Liver (tissue), 7 donors: ENCODE measurements at regions not wholly inside any gene's neighbourhood (a gene's known extent, or its start where the extent isn't known, plus 50 kb on each side); places are given as distances from the start of the nearest gene placed in this dataset.

ENCODE experiments used
- DNase-seq: peaks from one replicate; pipeline ENCODE4 v3.0.0-alpha.2; 2017; ENCODE audit warnings: low spot score
- H3K27ac ChIP-seq, 2 donors: one replicate each; pipeline ENCODE4 v1.7.0; 2013; ENCODE audit warnings: inconsistent platforms in 2 of 2, low read length in 2 of 2, control low read depth in 1 of 2, low read depth in 1 of 2, mild to moderate bottlenecking in 1 of 2
- H3K27me3 ChIP-seq, 4 donors: one replicate each; pipeline versions ENCODE4 v1.6.1 to v1.7.0; 2013; ENCODE audit warnings: low read length in 3 of 4, inconsistent platforms in 1 of 4, mild to moderate bottlenecking in 1 of 4, moderate library complexity in 1 of 4; ENCODE audit not compliant: control insufficient read depth in 4 of 4, insufficient read depth in 4 of 4
- H3K36me3 ChIP-seq, 4 donors: one replicate each; pipeline versions ENCODE4 v1.6.1 to v1.7.0; 2013; ENCODE audit warnings: low read length in 3 of 4, mild to moderate bottlenecking in 3 of 4, low read depth in 1 of 4, moderate library complexity in 1 of 4; ENCODE audit not compliant: control insufficient read depth in 4 of 4, insufficient read depth in 3 of 4
- H3K4me1 ChIP-seq, 4 donors: one replicate each; pipeline versions ENCODE4 v1.6.1 to v1.7.0; 2013; ENCODE audit warnings: low read length in 3 of 4, mild to moderate bottlenecking in 3 of 4, moderate library complexity in 1 of 4; ENCODE audit not compliant: control insufficient read depth in 4 of 4, insufficient read depth in 4 of 4
- H3K4me3 ChIP-seq, 3 donors: one replicate each; pipeline versions ENCODE4 v1.6.1 to v1.7.0; 2013; ENCODE audit warnings: low read length in 3 of 3, control low read depth in 1 of 3, low read depth in 1 of 3, mild to moderate bottlenecking in 1 of 3
- H3K9ac ChIP-seq, 2 donors: one replicate each; pipeline ENCODE4 v1.7.0; 2013; ENCODE audit warnings: low read length in 2 of 2, mild to moderate bottlenecking in 2 of 2, moderate library complexity in 2 of 2, control low read depth in 1 of 2, low read depth in 1 of 2
- H3K9me3 ChIP-seq, 4 donors: one replicate each; pipeline versions ENCODE4 v1.6.1 to v1.7.0; 2013; ENCODE audit warnings: low read length in 3 of 4; ENCODE audit not compliant: control insufficient read depth in 4 of 4
- ATF3 ChIP-seq: IDR thresholded peaks from 2 replicates; pipeline ENCODE4 v1.6.1; 2016; ENCODE audit warnings: antibody characterized with exemption
- EGR1 ChIP-seq, 2 donors: IDR thresholded peaks; 2 replicates each; pipeline ENCODE4 v1.6.1; 2016 to 2018; ENCODE audit warnings: antibody characterized with exemption in 2 of 2, low read depth in 2 of 2
- FOXA1 ChIP-seq: IDR thresholded peaks from 2 replicates; pipeline ENCODE4 v1.6.1; 2016; ENCODE audit warnings: antibody characterized with exemption
- FOXA2 ChIP-seq: IDR thresholded peaks from 2 replicates; pipeline ENCODE4 v1.6.1; 2016; ENCODE audit warnings: antibody characterized with exemption
- GABPA ChIP-seq, 2 donors: IDR thresholded peaks in 1 of 2; conservative IDR thresholded peaks in 1 of 2; 2 replicates each; pipeline ENCODE4 v1.6.1; 2016; ENCODE audit warnings: antibody characterized with exemption in 2 of 2, mild to moderate bottlenecking in 1 of 2, moderate library complexity in 1 of 2
- HNF4A ChIP-seq, 2 donors: conservative IDR thresholded peaks; 2 replicates each; pipeline ENCODE4 v1.6.1; 2016; ENCODE audit warnings: antibody characterized with exemption in 2 of 2, mild to moderate bottlenecking in 2 of 2
- HNF4G ChIP-seq: IDR thresholded peaks from 2 replicates; pipeline ENCODE4 v1.6.1; 2016; ENCODE audit warnings: antibody characterized with exemption
- JUND ChIP-seq, 2 donors: IDR thresholded peaks; 2 replicates each; pipeline ENCODE4 v1.6.1; 2016; ENCODE audit warnings: antibody characterized with exemption in 2 of 2
- MAX ChIP-seq: IDR thresholded peaks from 2 replicates; pipeline ENCODE4 v1.6.1; 2016; ENCODE audit warnings: antibody characterized with exemption
- NR2F2 ChIP-seq: IDR thresholded peaks from 2 replicates; pipeline ENCODE4 v1.6.1; 2016; ENCODE audit warnings: antibody characterized with exemption
- RAD21 ChIP-seq, 2 donors: IDR thresholded peaks; 2 replicates each; pipeline ENCODE4 v1.6.1; 2016; ENCODE audit warnings: antibody characterized with exemption in 2 of 2, mild to moderate bottlenecking in 2 of 2
- REST ChIP-seq: IDR thresholded peaks from 2 replicates; pipeline ENCODE4 v1.6.1; 2016; ENCODE audit warnings: antibody characterized with exemption, mild to moderate bottlenecking
- RXRA ChIP-seq, 2 donors: IDR thresholded peaks; 2 replicates each; pipeline ENCODE4 v1.6.1; 2017 to 2018; ENCODE audit warnings: antibody characterized with exemption in 2 of 2, mild to moderate bottlenecking in 1 of 2
- SP1 ChIP-seq: IDR thresholded peaks from 2 replicates; pipeline ENCODE4 v1.6.1; 2018; ENCODE audit warnings: antibody characterized with exemption, mild to moderate bottlenecking
- TAF1 ChIP-seq: conservative IDR thresholded peaks from 2 replicates; pipeline ENCODE4 v1.6.1; 2016; ENCODE audit warnings: antibody characterized with exemption, mild to moderate bottlenecking
- YY1 ChIP-seq: IDR thresholded peaks from 2 replicates; pipeline ENCODE4 v1.6.1; 2016; ENCODE audit warnings: antibody characterized with exemption, mild to moderate bottlenecking
- ZBTB33 ChIP-seq: IDR thresholded peaks from 2 replicates; pipeline ENCODE4 v1.6.1; 2016; ENCODE audit warnings: antibody characterized with exemption
- WGBS: extraction: QIAGEN DNeasy Blood & Tissue Kit; methylation state at CpG from one replicate; pipeline ENCODE4 v1.1.7; 2013; 5-methylcytosine and 5-hydroxymethylcytosine counted together
- donor health status: healthy.
- donor health status: healthy.
- donor health status: healthy.
- donor health status: healthy.

GRCh38 chr22:27575348-27575747, 226.2 kb downstream of the MN1 start:
- H3K4me1 ChIP-seq, result peaks cover 0 to 5% (median 0%) of the 10 kb centered on the region in 4 donors
- no peak overlapping the region for H3K4me3 ChIP-seq
- no peaks in the 10 kb centered on the region for H3K36me3 ChIP-seq
- no peak for TF ChIP-seq RXRA (IDR thresholded peaks at IDR 0.05)
- no peak for TF ChIP-seq JUND (IDR thresholded peaks at IDR 0.05)
- no peak for TF ChIP-seq GABPA (IDR thresholded peaks at IDR 0.05 in 1 of 2, conservative IDR thresholded peaks at IDR 0.05 in 1 of 2)
- TF ChIP-seq HNF4G, result no peak
- TF ChIP-seq ATF3, result no peak
- TF ChIP-seq SP1, result no peak
- no peak for TF ChIP-seq YY1
- no peak for TF ChIP-seq NR2F2
- TF ChIP-seq FOXA2, result no peak
- no peak for TF ChIP-seq ZBTB33
- no peak for TF ChIP-seq MAX
- no peak for TF ChIP-seq REST
- no peak for TF ChIP-seq EGR1 (IDR thresholded peaks at IDR 0.05; ENCODE audit: low read depth in 2 of 2)
- TF ChIP-seq TAF1, result no peak
- no peak for TF ChIP-seq FOXA1
- H3K9ac ChIP-seq, result no peak overlapping the region
- 82% methylated on average over 8 of the region's 8 CpGs for WGBS
- no peak overlapping the region for H3K27ac ChIP-seq
- H3K9me3 ChIP-seq, result peaks cover 5 to 12% (median 8%) of the 10 kb centered on the region in 4 donors
- no peak for DNase-seq
- H3K27me3 ChIP-seq, result peaks cover 0 to 6% (median 0%) of the 10 kb centered on the region in 4 donors

- Histone ChIP-seq H3K36me3 (no peaks in the 10 kb centered on the region), H3K27me3 (peaks cover 0 to 6% (median 0%) of the 10 kb centered on the region in 4 donors), H3K4me3 (no peak overlapping the region), H3K4me1 (peaks cover 0 to 5% (median 0%) of the 10 kb centered on the region in 4 donors), H3K9me3 (peaks cover 5 to 12% (median 8%) of the 10 kb centered on the region in 4 donors), H3K9ac (no peak overlapping the region), H3K27ac (no peak overlapping the region)
- WGBS, result 74% methylated on average over 9 of the region's 9 CpGs
- DNase-seq, result no peak
- no peak for TF ChIP-seq JUND (IDR thresholded peaks at IDR 0.05)
- TF ChIP-seq TAF1, result no peak
- TF ChIP-seq EGR1 (IDR thresholded peaks at IDR 0.05; ENCODE audit: low read depth in 2 of 2), result no peak
- no peak for TF ChIP-seq MAX
- TF ChIP-seq ATF3, result no peak
- TF ChIP-seq SP1, result no peak
- TF ChIP-seq RAD21 (IDR thresholded peaks at IDR 0.05), result no peak
- TF ChIP-seq NR2F2, result no peak
- TF ChIP-seq REST, result no peak
- TF ChIP-seq ZBTB33, result no peak
- TF ChIP-seq YY1, result no peak
- TF ChIP-seq RXRA (IDR thresholded peaks at IDR 0.05), result no peak
- TF ChIP-seq HNF4A (conservative IDR thresholded peaks at IDR 0.05), result no peak
- TF ChIP-seq GABPA (IDR thresholded peaks at IDR 0.05 in 1 of 2, conservative IDR thresholded peaks at IDR 0.05 in 1 of 2), result no peak
Measured at GRCh38 chr22:27576413-27576812, 225.1 kb downstream of the MN1 start.
